NOMO-1 (cell line): ENCODE measurements at regions not wholly inside any gene's neighbourhood (a gene's known extent, or its start where the extent isn't known, plus 50 kb on each side); places are given as distances from the start of the nearest gene placed in this dataset.
"Not testable (repeated sequence)": the region's sequence is repeated elsewhere in the genome, so short reads cannot be mapped to it uniquely, and the experiment has no call there.

Source experiments
- DNase-seq, 2 experiments: peaks; one replicate each; lab custom pipeline; 2025; ENCODE audit not compliant: unreplicated experiment in 2 of 2; lab: John Stamatoyannopoulos, UW

GRCh38 chr7:81441750-81442149, 328.1 kb downstream of the HGF start:
- no peak for DNase-seq

GRCh38 chr7:81439591-81439990, 330.3 kb downstream of the HGF start:
- DNase-seq, result no peak

- DNase-seq, result not testable (repeated sequence)
Observed at GRCh38 chr7:81437160-81437559, 332.7 kb downstream of the HGF start.

- no peak for DNase-seq
Observed at GRCh38 chr7:81433692-81434331, 336.0 kb downstream of the HGF start.

- no peak for DNase-seq
Observed at GRCh38 chr7:81433206-81433605, 336.6 kb downstream of the HGF start.

GRCh38 chr7:81430761-81431160, 339.1 kb downstream of the HGF start:
- no peak for DNase-seq

- no peak for DNase-seq
Observed at GRCh38 chr7:81430150-81430549, 339.7 kb downstream of the HGF start.

- DNase-seq, result no peak
Observed at GRCh38 chr7:81427461-81427860, 342.4 kb downstream of the HGF start.

GRCh38 chr7:81420526-81421226, 349.2 kb downstream of the HGF start:
- DNase-seq, result no peak

GRCh38 chr7:81419731-81420130, 350.1 kb downstream of the HGF start:
- no peak for DNase-seq

GRCh38 chr7:81416659-81417058, 353.2 kb downstream of the HGF start:
- DNase-seq, result peak; percentile 47 to 79

- no peak for DNase-seq
Observed at GRCh38 chr7:81415181-81415580, 354.7 kb downstream of the HGF start.

- DNase-seq, result no peak
Observed at GRCh38 chr7:81414411-81414810, 355.4 kb downstream of the HGF start.

GRCh38 chr7:81410471-81411117, 359.3 kb downstream of the HGF start:
- DNase-seq, result no peak

- no peak for DNase-seq
Observed at GRCh38 chr7:81408728-81409127, 361.1 kb downstream of the HGF start.

GRCh38 chr7:81407094-81407493, 362.8 kb downstream of the HGF start:
- no peak for DNase-seq

GRCh38 chr7:81404669-81405068, 365.2 kb downstream of the HGF start:
- no peak for DNase-seq

- DNase-seq, result no peak
Observed at GRCh38 chr7:81402227-81402626, 367.6 kb downstream of the HGF start.

- DNase-seq, result no peak
Observed at GRCh38 chr7:81399471-81399870, 370.4 kb downstream of the HGF start.

- no peak for DNase-seq
Observed at GRCh38 chr7:81394029-81394428, 375.8 kb downstream of the HGF start.

GRCh38 chr7:81393018-81393417, 376.8 kb downstream of the HGF start:
- DNase-seq, result no peak

- DNase-seq, result no peak
Observed at GRCh38 chr7:81385370-81385769, 384.5 kb downstream of the HGF start.
